GM06990 (cell line): ENCODE measurements at regions not wholly inside any gene's neighbourhood (a gene's known extent, or its start where the extent isn't known, plus 50 kb on each side); places are given as distances from the start of the nearest gene placed in this dataset.
"Not testable (repeated sequence)": the region's sequence is repeated elsewhere in the genome, so short reads cannot be mapped to it uniquely, and the experiment has no call there.

Source experiments
- DNase-seq: peaks from one replicate; pipeline ENCODE4 v3.0.0-alpha.2; 2011; ENCODE audit not compliant: insufficient read length; ENCODE audit errors: extremely low read depth
- H3K27me3 ChIP-seq: replicated peaks from 2 replicates; pipeline ENCODE4 v1.6.0; 2011; ENCODE audit warnings: low read length; ENCODE audit not compliant: control insufficient read depth, insufficient read depth
- H3K36me3 ChIP-seq: 2 replicates; pipeline ENCODE4 v1.5.1; 2011; ENCODE audit warnings: low read length; ENCODE audit not compliant: control insufficient read depth, insufficient read depth
- H3K4me3 ChIP-seq: replicated peaks from 2 replicates; pipeline ENCODE4 v1.5.1; 2011; ENCODE audit warnings: low read depth, mild to moderate bottlenecking, control low read depth, low read length
- TF ChIP-seq, protein P1 (sequence below): IDR thresholded peaks from 2 replicates; pipeline ENCODE4 v1.5.1; 2011; ENCODE audit warnings: low read length, control low read depth, mild to moderate bottlenecking, inconsistent platforms; ENCODE audit not compliant: insufficient read depth, poor library complexity, severe bottlenecking

DNA sequence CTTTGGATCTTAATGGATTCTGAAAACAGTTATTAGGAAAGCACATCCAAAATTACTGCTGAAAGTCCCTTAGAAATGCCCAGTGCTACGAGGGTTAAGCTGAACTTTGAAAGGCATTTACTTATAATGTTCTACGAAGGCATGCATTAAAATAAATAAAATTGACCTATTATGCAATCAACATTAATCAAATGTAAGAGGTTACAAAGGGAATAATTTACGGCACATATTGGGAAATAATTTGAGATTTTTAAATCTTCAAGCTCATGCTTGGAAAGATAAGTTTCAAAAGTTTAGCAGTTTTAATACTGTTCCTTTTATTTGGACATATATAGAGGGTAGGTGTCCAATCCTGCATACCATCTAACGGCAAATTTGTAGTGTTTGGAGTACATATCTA, 1564.1 kb upstream of the DDX18 start:
- TF ChIP-seq, protein P1, sequence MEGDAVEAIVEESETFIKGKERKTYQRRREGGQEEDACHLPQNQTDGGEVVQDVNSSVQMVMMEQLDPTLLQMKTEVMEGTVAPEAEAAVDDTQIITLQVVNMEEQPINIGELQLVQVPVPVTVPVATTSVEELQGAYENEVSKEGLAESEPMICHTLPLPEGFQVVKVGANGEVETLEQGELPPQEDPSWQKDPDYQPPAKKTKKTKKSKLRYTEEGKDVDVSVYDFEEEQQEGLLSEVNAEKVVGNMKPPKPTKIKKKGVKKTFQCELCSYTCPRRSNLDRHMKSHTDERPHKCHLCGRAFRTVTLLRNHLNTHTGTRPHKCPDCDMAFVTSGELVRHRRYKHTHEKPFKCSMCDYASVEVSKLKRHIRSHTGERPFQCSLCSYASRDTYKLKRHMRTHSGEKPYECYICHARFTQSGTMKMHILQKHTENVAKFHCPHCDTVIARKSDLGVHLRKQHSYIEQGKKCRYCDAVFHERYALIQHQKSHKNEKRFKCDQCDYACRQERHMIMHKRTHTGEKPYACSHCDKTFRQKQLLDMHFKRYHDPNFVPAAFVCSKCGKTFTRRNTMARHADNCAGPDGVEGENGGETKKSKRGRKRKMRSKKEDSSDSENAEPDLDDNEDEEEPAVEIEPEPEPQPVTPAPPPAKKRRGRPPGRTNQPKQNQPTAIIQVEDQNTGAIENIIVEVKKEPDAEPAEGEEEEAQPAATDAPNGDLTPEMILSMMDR = no peak
- Histone ChIP-seq H3K4me3 (no peak overlapping the region), H3K27me3 (no peaks in the 10 kb centered on the region), H3K36me3 (no peaks in the 10 kb centered on the region)
- DNase-seq = no peak

DNA sequence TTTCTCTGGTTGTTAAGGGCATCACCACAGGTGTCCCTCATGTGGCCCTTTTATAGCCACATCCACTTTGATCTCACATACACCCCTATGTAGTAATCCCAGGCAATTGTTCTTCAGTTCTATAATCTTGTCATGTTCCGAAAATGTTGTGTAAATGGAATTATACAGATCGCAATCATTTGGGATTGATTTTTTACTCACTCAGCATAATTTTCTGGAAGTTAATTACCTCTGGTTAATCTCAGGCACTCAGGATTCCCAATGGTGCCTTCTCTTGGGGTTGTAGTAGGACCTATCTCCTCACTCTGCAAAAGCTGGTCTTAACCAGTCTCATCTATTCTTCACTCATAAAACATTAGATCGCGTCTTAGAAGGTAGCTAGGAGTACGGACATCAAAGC, 1549.6 kb upstream of the DDX18 start:
- H3K36me3 ChIP-seq = no peaks in the 10 kb centered on the region
- no peak for DNase-seq
- TF ChIP-seq, protein P1 = no peak
- no peak overlapping the region for H3K4me3 ChIP-seq
- no peaks in the 10 kb centered on the region for H3K27me3 ChIP-seq

DNA sequence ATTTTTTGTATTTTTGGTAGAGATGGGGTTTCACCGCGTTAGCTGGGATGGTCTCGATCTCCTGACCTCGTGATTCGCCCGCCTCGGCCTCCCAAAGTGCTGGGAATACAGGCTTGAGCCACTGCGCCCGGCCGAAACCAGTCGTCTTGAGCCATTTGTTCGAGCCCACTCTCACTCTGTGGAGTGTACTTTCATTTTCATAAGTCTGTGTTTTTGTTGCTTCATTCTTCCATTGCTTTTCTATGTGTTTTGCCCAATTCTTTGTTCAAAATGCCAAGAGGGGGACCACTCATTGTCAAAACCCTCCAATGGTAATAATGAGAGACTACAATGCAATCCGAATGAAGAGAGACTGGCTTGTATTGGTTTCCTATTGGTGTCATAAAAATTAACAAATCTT, 1545.5 kb upstream of the DDX18 start:
- Histone ChIP-seq H3K27me3 (no peaks in the 10 kb centered on the region), H3K36me3 (no peaks in the 10 kb centered on the region), H3K4me3 (no peak overlapping the region)
- DNase-seq = no peak
- TF ChIP-seq, protein P1 = no peak

DNA sequence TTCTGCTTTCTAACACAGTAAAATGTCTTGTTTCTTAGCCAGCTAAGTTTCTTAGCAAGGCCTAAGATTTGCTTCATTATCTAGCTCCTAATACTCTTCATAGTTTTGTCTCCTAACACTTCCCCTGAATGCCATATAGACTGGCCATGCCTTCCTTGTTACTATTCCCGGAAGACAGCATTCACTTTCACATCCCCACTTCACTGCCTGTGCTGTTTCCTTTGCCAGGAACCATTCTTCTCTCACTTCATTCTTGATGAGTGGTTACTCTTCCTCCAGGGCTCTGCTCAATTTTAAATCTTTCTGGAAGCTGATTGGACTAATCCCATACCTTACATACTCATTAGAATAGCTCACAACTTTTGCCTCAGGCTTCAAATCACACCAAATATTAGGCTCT, 1510.2 kb upstream of the DDX18 start:
- Histone ChIP-seq H3K4me3 (no peak overlapping the region), H3K27me3 (no peaks in the 10 kb centered on the region), H3K36me3 (no peaks in the 10 kb centered on the region)
- TF ChIP-seq, protein P1 = no peak
- DNase-seq = no peak

DNA sequence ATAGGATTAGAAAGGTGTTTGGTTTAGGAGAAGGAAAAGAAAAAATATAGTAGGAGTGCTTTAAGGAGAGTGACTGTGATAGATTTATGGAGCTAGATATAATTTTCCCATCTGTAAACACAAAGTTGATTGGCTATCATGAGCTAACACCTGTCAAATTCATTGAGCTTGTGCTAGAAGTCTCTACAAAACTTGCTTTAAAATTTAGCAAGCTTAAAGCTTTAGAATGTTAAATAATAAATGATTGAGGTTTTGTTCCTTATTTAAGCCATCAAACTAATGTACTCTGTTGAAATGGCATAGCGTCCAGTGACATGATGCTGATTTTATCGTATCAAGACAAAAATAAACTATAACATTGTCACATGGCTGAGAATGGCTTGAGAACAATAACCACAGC, 1497.4 kb upstream of the DDX18 start:
- DNase-seq = no peak
- H3K27me3 ChIP-seq = no peaks in the 10 kb centered on the region
- no peaks in the 10 kb centered on the region for H3K36me3 ChIP-seq
- no peak overlapping the region for H3K4me3 ChIP-seq
- TF ChIP-seq, protein P1 = no peak

DNA sequence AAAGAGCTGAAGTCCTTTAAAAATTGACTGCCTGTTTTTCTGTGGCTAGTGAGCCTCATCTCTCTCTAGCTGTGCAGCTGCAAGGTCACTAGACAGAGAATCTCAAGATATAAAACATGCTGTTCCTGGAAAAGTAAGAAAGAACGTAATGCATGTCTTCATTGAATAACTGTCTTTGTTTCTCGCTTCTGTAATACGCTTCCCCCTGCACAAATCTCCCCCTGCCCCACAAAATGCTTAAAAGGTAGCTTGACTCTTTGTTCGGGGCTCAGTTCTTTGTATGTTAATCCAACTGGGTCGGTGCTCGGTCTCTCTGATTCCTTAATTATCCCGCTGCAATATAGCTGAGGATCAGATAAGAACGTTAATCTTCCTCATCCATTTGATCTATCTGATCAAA, 1495.9 kb upstream of the DDX18 start:
- not testable (repeated sequence) for H3K4me3 ChIP-seq, DNase-seq, H3K27me3 ChIP-seq, H3K36me3 ChIP-seq
